Thyroid gland (tissue), 4 donors: ENCODE measurements at regions not wholly inside any gene's neighbourhood (a gene's known extent, or its start where the extent isn't known, plus 50 kb on each side); places are given as distances from the start of the nearest gene placed in this dataset.

ENCODE experiments used
- CTCF ChIP-seq, 6 experiments: fragments of 200-600 bp in 3 of 6; fragments of 450-650 bp in 3 of 6; sonication (generic) in 3 of 6; IDR thresholded peaks; one replicate each; pipeline ENCODE4 v1.5.1; 2016 to 2019; ENCODE audit warnings: antibody characterized with exemption in 6 of 6, mild to moderate bottlenecking in 2 of 6, inconsistent platforms in 1 of 6, moderate library complexity in 1 of 6
- POLR2A ChIP-seq, 2 donors: fragments of 450-650 bp; IDR thresholded peaks; one replicate each; pipeline ENCODE4 v1.6.1; 2017; ENCODE audit warnings: antibody characterized with exemption in 2 of 2, mild to moderate bottlenecking in 2 of 2, moderate library complexity in 1 of 2

- TF ChIP-seq CTCF (IDR thresholded peaks at IDR 0.05) (no peak), POLR2A (IDR thresholded peaks at IDR 0.05) (no peak)
Observed at GRCh38 chr5:39668980-39669379, 244.2 kb upstream of the DAB2 start.
